HepG2 (cell line): ENCODE measurements at regions not wholly inside any gene's neighbourhood (a gene's known extent, or its start where the extent isn't known, plus 50 kb on each side); places are given as distances from the start of the nearest gene placed in this dataset.

ENCODE experiments used
- ATAC-seq: fragments of 200-7000 bp; cut with Tn5 transposase; 3 replicates; pipeline ENCODE4 v1.9.1; 2020; ENCODE audit warnings: mild to moderate bottlenecking, moderate library complexity
- BruUV-seq: library from RNA; stranded (reverse); fragments of 400-500 nt; replicated peaks from 2 replicates; lab custom pipeline; 2021; lab: Mats Ljungman, UMichigan
- CTCF ChIA-PET: fragments of 300-600 bp; formaldehyde crosslinking; extraction: SDS; loops from one replicate; lab custom pipeline; 2021; ENCODE audit warnings: low total read pairs, inconsistent platforms, low intra/inter-chr PET ratio; lab: Yijun Ruan, JAX
- POLR2A ChIA-PET: fragments of 350-600 bp; sonication (Branson Sonifier 250); formaldehyde crosslinking; loops from one replicate; lab custom pipeline; 2020; ENCODE audit warnings: antibody characterized with exemption, inconsistent platforms; lab: Yijun Ruan, JAX
- DNase-seq: peaks from one replicate; pipeline ENCODE4 v3.0.0-alpha.2; 2015; ENCODE audit warnings: low spot score
- FAIRE-seq: peaks from 3 replicates; lab custom pipeline; 2011; peaks lifted over from hg19 to GRCh38; lab: Jason Lieb, UNC
- H2AFZ ChIP-seq: one replicate; pipeline ENCODE4 v1.6.1; 2011; ENCODE audit warnings: low read length, inconsistent platforms
- H3K27ac ChIP-seq: fragments of 300-600 bp; 3 replicates; pipeline ENCODE4 v1.8.0; 2011; ENCODE audit warnings: mixed run types, mild to moderate bottlenecking, mixed read lengths, low read length, inconsistent platforms; ENCODE audit not compliant: insufficient read depth; ENCODE audit errors: extremely low read length
- H3K27me3 ChIP-seq, 2 experiments: fragments of 200-600 bp in 1 of 2; 2 replicates in 1 of 2; 3 replicates in 1 of 2; pipeline versions ENCODE4 v1.6.0 to v1.8.0; 2011; ENCODE audit warnings: low read length in 2 of 2, mild to moderate bottlenecking in 2 of 2, moderate library complexity in 2 of 2, inconsistent platforms in 1 of 2; ENCODE audit not compliant: insufficient read depth in 2 of 2, control insufficient read depth in 1 of 2
- H3K36me3 ChIP-seq, 2 experiments: fragments of 200-600 bp in 1 of 2; replicated peaks in 1 of 2; 2 replicates in 1 of 2; 3 replicates in 1 of 2; pipeline versions ENCODE4 v1.5.1 to v1.8.0; 2011; ENCODE audit warnings: low read length in 2 of 2, inconsistent platforms in 1 of 2; ENCODE audit not compliant: insufficient read depth in 2 of 2, control insufficient read depth in 1 of 2
- H3K4me1 ChIP-seq: 2 replicates; pipeline ENCODE4 v1.5.1; 2012; ENCODE audit warnings: low read length, inconsistent platforms; ENCODE audit not compliant: insufficient read depth
- H3K4me2 ChIP-seq: 2 replicates; pipeline ENCODE4 v1.6.0; 2011; ENCODE audit warnings: low read depth, low read length, inconsistent platforms
- H3K4me3 ChIP-seq, 3 experiments: fragments of 200-600 bp in 1 of 3; sonication (generic), shearing (Covaris generic) in 1 of 3; replicated peaks in 1 of 3; 2 replicates each; pipeline ENCODE4 v1.5.1; 2011 to 2016; ENCODE audit warnings: low read length in 3 of 3, inconsistent platforms in 2 of 3, low read depth in 2 of 3, mild to moderate bottlenecking in 2 of 3, control low read depth in 1 of 3, mixed read lengths in 1 of 3; ENCODE audit not compliant: insufficient read depth in 1 of 3
- H3K79me2 ChIP-seq: one replicate; pipeline ENCODE4 v1.6.1; 2011; ENCODE audit warnings: low read length, inconsistent platforms; ENCODE audit not compliant: insufficient read depth
- H3K9ac ChIP-seq: 2 replicates; pipeline ENCODE4 v1.6.0; 2011; ENCODE audit warnings: mild to moderate bottlenecking, low read depth, low read length, inconsistent platforms; ENCODE audit not compliant: insufficient read depth
- H3K9me3 ChIP-seq: 2 replicates; pipeline ENCODE4 v1.5.1; 2012; ENCODE audit warnings: mild to moderate bottlenecking, low read length
- H4K20me1 ChIP-seq: 2 replicates; pipeline ENCODE4 v1.6.0; 2011; ENCODE audit warnings: inconsistent platforms, mild to moderate bottlenecking, low read length, moderate library complexity; ENCODE audit not compliant: insufficient read depth
- ARNTL ChIP-seq: sonication (generic); formaldehyde crosslinking; IDR thresholded peaks from 2 replicates; pipeline ENCODE4 v1.4.0; 2020; ENCODE audit warnings: mild to moderate bottlenecking, missing genetic modification reagents
- ASH2L ChIP-seq: fragments of 300-600, 200-600 bp; sonication (generic); IDR thresholded peaks from 2 replicates; pipeline ENCODE4 v1.7.0; 2017; ENCODE audit warnings: low read depth, mild to moderate bottlenecking, moderate library complexity, mixed read lengths, low read length; ENCODE audit not compliant: insufficient read length
- BCL3 ChIP-seq: sonication (generic); formaldehyde crosslinking; IDR thresholded peaks from 2 replicates; pipeline ENCODE4 v1.5.1; 2020; ENCODE audit warnings: mild to moderate bottlenecking, missing genetic modification reagents, moderate library complexity
- CC2D1A ChIP-seq: sonication (generic); formaldehyde crosslinking; IDR thresholded peaks from 2 replicates; pipeline ENCODE4 v1.8.1; 2023; ENCODE audit warnings: mild to moderate bottlenecking, missing genetic modification reagents
- FIP1L1 ChIP-seq: fragments of 200-400 bp; formaldehyde crosslinking; IDR thresholded peaks from 2 replicates; pipeline ENCODE4 v1.6.1; 2018; ENCODE audit warnings: low read depth, mild to moderate bottlenecking, low read length, moderate library complexity, borderline replicate concordance; ENCODE audit not compliant: insufficient read depth
- GATAD1 ChIP-seq: IDR thresholded peaks from 2 replicates; pipeline ENCODE4 v1.6.1; 2016; ENCODE audit warnings: missing genetic modification reagents, missing compliant biosample characterization
- KDM5B ChIP-seq: sonication (generic); formaldehyde crosslinking; IDR thresholded peaks from 2 replicates; pipeline ENCODE4 v1.4.0; 2020; ENCODE audit warnings: missing genetic modification reagents, mild to moderate bottlenecking, borderline replicate concordance
- MATR3 ChIP-seq: sonication (generic); formaldehyde crosslinking; IDR thresholded peaks from 2 replicates; pipeline ENCODE4 v1.4.0; 2020; ENCODE audit warnings: missing genetic modification reagents
- MLX ChIP-seq: IDR thresholded peaks from 2 replicates; pipeline ENCODE4 v1.6.1; 2016
- NCOR1 ChIP-seq: fragments of 200-600 bp; sonication (generic); IDR thresholded peaks from 2 replicates; pipeline ENCODE4 v1.7.0; 2017; ENCODE audit warnings: antibody characterized with exemption, low read length, borderline replicate concordance
- PCBP1 ChIP-seq: fragments of 200-400 bp; formaldehyde crosslinking; IDR thresholded peaks from 2 replicates; pipeline ENCODE4 v1.6.1; 2017; ENCODE audit warnings: mild to moderate bottlenecking, low read depth, low read length, borderline replicate concordance
- PHB2 ChIP-seq: fragments of 450-650 bp; IDR thresholded peaks from 2 replicates; pipeline ENCODE4 v1.6.1; 2018; ENCODE audit not compliant: partially characterized antibody
- SNRNP70 ChIP-seq: fragments of 200-400 bp; formaldehyde crosslinking; IDR thresholded peaks from 2 replicates; pipeline ENCODE4 v1.6.1; 2017; ENCODE audit warnings: mild to moderate bottlenecking, low read depth, low read length, moderate library complexity
- TERF1 ChIP-seq: sonication (generic); formaldehyde crosslinking; IDR thresholded peaks from 2 replicates; pipeline ENCODE4 v1.8.0; 2022; ENCODE audit warnings: mild to moderate bottlenecking, missing genetic modification reagents, moderate library complexity
- ZBTB34 ChIP-seq: sonication (generic); formaldehyde crosslinking; IDR thresholded peaks from 2 replicates; pipeline ENCODE4 v1.8.0; 2022; ENCODE audit warnings: mild to moderate bottlenecking, missing genetic modification reagents
- ZFP36L2 ChIP-seq: sonication (generic); formaldehyde crosslinking; IDR thresholded peaks from 2 replicates; pipeline ENCODE4 v1.4.0; 2020; ENCODE audit warnings: missing genetic modification reagents
- ZNF24 ChIP-seq: fragments of 450-650 bp; IDR thresholded peaks from 2 replicates; pipeline ENCODE4 v1.6.1; 2017; ENCODE audit warnings: antibody characterized with exemption, mild to moderate bottlenecking
- ZNF282 ChIP-seq: fragments of 450-650 bp; IDR thresholded peaks from 2 replicates; pipeline ENCODE4 v1.6.1; 2018; ENCODE audit not compliant: partially characterized antibody
- ZNF33A ChIP-seq: sonication (generic); formaldehyde crosslinking; IDR thresholded peaks from 2 replicates; pipeline ENCODE4 v1.5.1; 2020; ENCODE audit warnings: missing genetic modification reagents, mild to moderate bottlenecking, moderate library complexity, borderline replicate concordance
- ZNF430 ChIP-seq: sonication (generic); formaldehyde crosslinking; IDR thresholded peaks from 2 replicates; pipeline ENCODE4 v1.9.0; 2021; ENCODE audit warnings: mild to moderate bottlenecking, missing genetic modification reagents
- ZNF775 ChIP-seq: sonication (generic); formaldehyde crosslinking; IDR thresholded peaks from 2 replicates; pipeline ENCODE4 v1.4.0; 2020; ENCODE audit warnings: missing genetic modification reagents, mild to moderate bottlenecking, moderate library complexity, borderline replicate concordance
- ZNF839 ChIP-seq: sonication (generic); formaldehyde crosslinking; IDR thresholded peaks from 2 replicates; pipeline ENCODE4 v1.4.0; 2020; ENCODE audit warnings: missing genetic modification reagents, mild to moderate bottlenecking, borderline replicate concordance
- WGBS: methylation state at CpG from one replicate; pipeline ENCODE4 v1.1.6; 2017; ENCODE audit warnings: low lambda C conversion rate; 5-methylcytosine and 5-hydroxymethylcytosine counted together
- in situ Hi-C: cut with HindIII; loops from 2 replicates; pipeline ENCODE4 v1.10.0; 2017; ENCODE audit warnings: low pct_unique_long_range_greater_than_20kb; ENCODE audit not compliant: extremely low pct_ligation_motif_present
- intact Hi-C: fragments of 100-400 bp; cut with micrococcal nuclease; formaldehyde crosslinking; loops from one replicate; pipeline ENCODE4 v1.10.0; 2022; ENCODE audit not compliant: unreplicated experiment

- TF ChIP-seq ZNF775: no peak
- no peak for TF ChIP-seq KDM5B
- TF ChIP-seq GATAD1 (CRISPR knock-in tag): no peak
- TF ChIP-seq ARNTL (CRISPR knock-in tag): no peak
- no peak for TF ChIP-seq SNRNP70
- no peak for TF ChIP-seq MATR3 (CRISPR knock-in tag)
- no peak for TF ChIP-seq ASH2L
- no peak for TF ChIP-seq ZNF282
- TF ChIP-seq PHB2: no peak
- no peak for TF ChIP-seq NCOR1
- no peak for TF ChIP-seq CC2D1A (CRISPR knock-in tag)
- no peak for TF ChIP-seq ZNF24
- no peak for TF ChIP-seq ZNF839
- no peak for TF ChIP-seq ZFP36L2 (CRISPR knock-in tag)
These were observed 459.5 kb upstream of the CXADR start (continued) for GRCh38 chr21:17053321-17053720.

GRCh38 chr21:17059936-17060335 is 452.9 kb upstream of the CXADR start:
- H3K9me3 ChIP-seq: no peaks in the 10 kb centered on the region
- no peaks in the 10 kb centered on the region for H4K20me1 ChIP-seq
- H3K27ac ChIP-seq: no peak overlapping the region
- H3K36me3 ChIP-seq: no peaks in the 10 kb centered on the region
- H3K9ac ChIP-seq: no peak overlapping the region
- no peak overlapping the region for H2AFZ ChIP-seq
- FAIRE-seq (no peak), DNase-seq (no peak), ATAC-seq (no peak)
- ChIA-PET POLR2A (no interaction called here), CTCF (no interaction called here)
- H3K4me2 ChIP-seq: no peak overlapping the region
- H3K79me2 ChIP-seq: no peaks in the 10 kb centered on the region
- no peaks in the 10 kb centered on the region; a peak in 1 of 5 replicates for H3K27me3 ChIP-seq
- no TSS peak for BruUV-seq
- no peak overlapping the region for H3K4me3 ChIP-seq
- 0% methylated on average over 1 of the region's 1 CpG for WGBS
- in situ Hi-C loops (no loop called here), intact Hi-C loops (no loop called here)
- no peaks in the 10 kb centered on the region for H3K4me1 ChIP-seq
- TF ChIP-seq ZNF33A (CRISPR knock-in tag) (no peak), MLX (CRISPR knock-in tag) (no peak), ZNF430 (CRISPR knock-in tag) (no peak), BCL3 (CRISPR knock-in tag) (no peak), ZBTB34 (CRISPR knock-in tag) (no peak), FIP1L1 (no peak), PCBP1 (no peak), TERF1 (CRISPR knock-in tag) (no peak)
